ENCODE measurements at regions not wholly inside any gene's neighbourhood (a gene's known extent, or its start where the extent isn't known, plus 50 kb on each side); places are given as distances from the start of the nearest gene placed in this dataset.

- no peaks in the 10 kb centered on the region for H3K9me3 ChIP-seq (ENCODE audit: control insufficient read depth, insufficient read depth, low read depth, low read length)
- no peak overlapping the region for H3K4me3 ChIP-seq (replicated peaks in 1 of 4; ENCODE audit: control extremely low read depth in 1 of 4, insufficient read depth in 1 of 4, low read depth in 3 of 4, low read length in 4 of 4)
- no peaks in the 10 kb centered on the region for H3K4me1 ChIP-seq (ENCODE audit: control insufficient read depth, extremely low read depth, insufficient read depth, low read length)
- no peaks in the 10 kb centered on the region for H3K36me3 ChIP-seq (ENCODE audit: control insufficient read depth, insufficient read depth, low read length)
- no peak for TF ChIP-seq CTCF (conservative IDR thresholded peaks at IDR 0.05 in 1 of 2, IDR thresholded peaks at IDR 0.05 in 1 of 2; ENCODE audit: low read depth in 1 of 2, low read length in 2 of 2)
- no peak overlapping the region for H3K27ac ChIP-seq (ENCODE audit: insufficient read depth, low read length)
- peak in 1 of 2 donors; percentile 98 for DNase-seq (ENCODE audit: low read depth in 2 of 2)
- no peak overlapping the region for H2AFZ ChIP-seq (ENCODE audit: low read length)
- no peaks in the 10 kb centered on the region for H3K79me2 ChIP-seq (ENCODE audit: control insufficient read depth, insufficient read depth, low read length)
- H3K27me3 ChIP-seq (ENCODE audit: control insufficient read depth, insufficient read depth, low read length), result no peaks in the 10 kb centered on the region
- no peak overlapping the region for H3K9ac ChIP-seq (ENCODE audit: insufficient read depth, low read length)
- H3K4me2 ChIP-seq (ENCODE audit: extremely low read depth, insufficient read depth, low read length), result no peak overlapping the region
- H4K20me1 ChIP-seq (ENCODE audit: control insufficient read depth, extremely low read depth, insufficient read depth, low read length), result no peaks in the 10 kb centered on the region
These were observed 71.7 kb upstream of the TMEM106B start for GRCh38 chr7:12139416-12139815.

- Histone ChIP-seq H3K27me3 (ENCODE audit: control insufficient read depth, insufficient read depth, low read length) (no peaks in the 10 kb centered on the region), H3K4me1 (ENCODE audit: control insufficient read depth, extremely low read depth, insufficient read depth, low read length) (no peaks in the 10 kb centered on the region), H3K9me3 (ENCODE audit: control insufficient read depth, insufficient read depth, low read depth, low read length) (no peaks in the 10 kb centered on the region), H3K79me2 (ENCODE audit: control insufficient read depth, insufficient read depth, low read length) (no peaks in the 10 kb centered on the region), H4K20me1 (ENCODE audit: control insufficient read depth, extremely low read depth, insufficient read depth, low read length) (no peaks in the 10 kb centered on the region), H2AFZ (ENCODE audit: low read length) (no peak overlapping the region), H3K9ac (ENCODE audit: insufficient read depth, low read length) (no peak overlapping the region), H3K4me2 (ENCODE audit: extremely low read depth, insufficient read depth, low read length) (no peak overlapping the region), H3K4me3 (replicated peaks in 1 of 4; ENCODE audit: control extremely low read depth in 1 of 4, insufficient read depth in 1 of 4, low read depth in 3 of 4, low read length in 4 of 4) (no peak overlapping the region), H3K27ac (ENCODE audit: insufficient read depth, low read length) (no peak overlapping the region), H3K36me3 (ENCODE audit: control insufficient read depth, insufficient read depth, low read length) (no peaks in the 10 kb centered on the region)
- TF ChIP-seq CTCF (conservative IDR thresholded peaks at IDR 0.05 in 1 of 2, IDR thresholded peaks at IDR 0.05 in 1 of 2; ENCODE audit: low read depth in 1 of 2, low read length in 2 of 2), result no peak
- TF ChIP-seq EZH2 (IDR thresholded peaks at IDR 0.05; ENCODE audit: low read length, missing control alignments), result no peak
- DNase-seq (ENCODE audit: low read depth in 2 of 2), result no peak
These were observed 64.3 kb upstream of the TMEM106B start for GRCh38 chr7:12146813-12147212.

GRCh38 chr7:12152196-12152918 is 58.7 kb upstream of the TMEM106B start:
- no peak for TF ChIP-seq CTCF (conservative IDR thresholded peaks at IDR 0.05 in 1 of 2, IDR thresholded peaks at IDR 0.05 in 1 of 2; ENCODE audit: low read depth in 1 of 2, low read length in 2 of 2)

More at GRCh38 chr7:12152196-12152918, 58.7 kb upstream of the TMEM106B start:
- H3K27me3 ChIP-seq (ENCODE audit: control insufficient read depth, insufficient read depth, low read length), result no peaks in the 10 kb centered on the region
- H3K79me2 ChIP-seq (ENCODE audit: control insufficient read depth, insufficient read depth, low read length), result no peaks in the 10 kb centered on the region
- H3K9ac ChIP-seq (ENCODE audit: insufficient read depth, low read length), result no peak overlapping the region
- no peaks in the 10 kb centered on the region for H3K9me3 ChIP-seq (ENCODE audit: control insufficient read depth, insufficient read depth, low read depth, low read length)
- no peak for DNase-seq (ENCODE audit: low read depth in 2 of 2)
- H3K4me2 ChIP-seq (ENCODE audit: extremely low read depth, insufficient read depth, low read length), result no peak overlapping the region
- no peaks in the 10 kb centered on the region for H3K36me3 ChIP-seq (ENCODE audit: control insufficient read depth, insufficient read depth, low read length)
- no peaks in the 10 kb centered on the region for H4K20me1 ChIP-seq (ENCODE audit: control insufficient read depth, extremely low read depth, insufficient read depth, low read length)
- H3K27ac ChIP-seq (ENCODE audit: insufficient read depth, low read length), result no peak overlapping the region
- H2AFZ ChIP-seq (ENCODE audit: low read length), result no peak overlapping the region
- H3K4me3 ChIP-seq (replicated peaks in 1 of 4; ENCODE audit: control extremely low read depth in 1 of 4, insufficient read depth in 1 of 4, low read depth in 3 of 4, low read length in 4 of 4), result no peak overlapping the region
- no peaks in the 10 kb centered on the region for H3K4me1 ChIP-seq (ENCODE audit: control insufficient read depth, extremely low read depth, insufficient read depth, low read length)

Data from fibroblast of lung (primary cell).